Small intestine (tissue), 7 donors: ENCODE measurements at regions not wholly inside any gene's neighbourhood (a gene's known extent, or its start where the extent isn't known, plus 50 kb on each side); places are given as distances from the start of the nearest gene placed in this dataset.

ENCODE experiments used
- DNase-seq, 2 donors: peaks; one replicate each; pipeline versions ENCODE4 v3.0.0 to v3.0.0-alpha.2; 2013
- FAIRE-seq: peaks from 2 replicates; lab custom pipeline; 2012; peaks lifted over from hg19 to GRCh38; lab: Jason Lieb, UNC
- H3K27ac ChIP-seq, 3 donors: one replicate each; pipeline ENCODE4 v1.5.1; 2013; ENCODE audit warnings: low read length in 2 of 3, mild to moderate bottlenecking in 2 of 3, control low read depth in 1 of 3, inconsistent platforms in 1 of 3, low read depth in 1 of 3, moderate library complexity in 1 of 3
- H3K27me3 ChIP-seq, 3 donors: one replicate each; pipeline ENCODE4 v1.6.1; 2013; ENCODE audit warnings: low read length in 3 of 3, inconsistent platforms in 1 of 3; ENCODE audit not compliant: control insufficient read depth in 3 of 3, insufficient read depth in 3 of 3
- H3K36me3 ChIP-seq, 3 donors: one replicate each; pipeline ENCODE4 v1.6.1; 2013; ENCODE audit warnings: low read length in 3 of 3, inconsistent platforms in 1 of 3, low read depth in 1 of 3, mild to moderate bottlenecking in 1 of 3, moderate library complexity in 1 of 3; ENCODE audit not compliant: control insufficient read depth in 3 of 3, insufficient read depth in 2 of 3
- H3K4me1 ChIP-seq, 3 donors: one replicate each; pipeline ENCODE4 v1.6.1; 2013; ENCODE audit warnings: low read length in 2 of 3, inconsistent platforms in 1 of 3, low read depth in 1 of 3, mild to moderate bottlenecking in 1 of 3, moderate library complexity in 1 of 3; ENCODE audit not compliant: control insufficient read depth in 3 of 3, insufficient read depth in 2 of 3
- H3K4me3 ChIP-seq, 3 donors: one replicate each; pipeline ENCODE4 v1.5.1; 2013; ENCODE audit warnings: low read length in 3 of 3, control low read depth in 1 of 3, inconsistent platforms in 1 of 3, low read depth in 1 of 3, mild to moderate bottlenecking in 1 of 3, moderate library complexity in 1 of 3
- H3K9me3 ChIP-seq, 2 donors: one replicate each; pipeline ENCODE4 v1.6.1; 2013; ENCODE audit warnings: low read depth in 1 of 2, low read length in 1 of 2; ENCODE audit not compliant: control insufficient read depth in 2 of 2, insufficient read depth in 1 of 2
- WGBS, 3 donors: extraction: QIAGEN DNeasy Blood & Tissue Kit; methylation state at CpG; one replicate each; pipeline ENCODE4 v1.1.7; 2013; 5-methylcytosine and 5-hydroxymethylcytosine counted together
- donor health status: healthy with polysubstance abuse.
- donor health status: control.
- donor health status: control.
- donor health status: Bipolar disorder and iron deficiency.
- donor health status: healthy.

- Histone ChIP-seq H3K27ac (no peak overlapping the region), H3K4me1 (peaks cover 0 to 11% (median 0%) of the 10 kb centered on the region in 3 donors), H3K36me3 (no peaks in the 10 kb centered on the region), H3K9me3 (no peaks in the 10 kb centered on the region), H3K4me3 (no peak overlapping the region), H3K27me3 (no peaks in the 10 kb centered on the region)
- no peak for DNase-seq
- FAIRE-seq, result no peak
- 93 to 98% (median 96%) methylated on average over 12 of the region's 12 CpGs for WGBS, 3 donors
These were observed 55.0 kb upstream of the UBE2L5 start for GRCh38 chr13:30367296-30367695.

GRCh38 chr13:30370146-30370545, 52.1 kb upstream of the UBE2L5 start:
- H3K4me3 ChIP-seq, result no peak overlapping the region
- H3K9me3 ChIP-seq, result no peaks in the 10 kb centered on the region
- FAIRE-seq (no peak), DNase-seq (no peak)
- H3K27ac ChIP-seq, result no peak overlapping the region
- 67 to 88% (median 82%) methylated on average over 1 of the region's 1 CpG for WGBS, 3 donors
- no peaks in the 10 kb centered on the region for H3K36me3 ChIP-seq
- no peaks in the 10 kb centered on the region for H3K27me3 ChIP-seq
- peaks cover 0 to 13% (median 0%) of the 10 kb centered on the region in 3 donors for H3K4me1 ChIP-seq

DNA sequence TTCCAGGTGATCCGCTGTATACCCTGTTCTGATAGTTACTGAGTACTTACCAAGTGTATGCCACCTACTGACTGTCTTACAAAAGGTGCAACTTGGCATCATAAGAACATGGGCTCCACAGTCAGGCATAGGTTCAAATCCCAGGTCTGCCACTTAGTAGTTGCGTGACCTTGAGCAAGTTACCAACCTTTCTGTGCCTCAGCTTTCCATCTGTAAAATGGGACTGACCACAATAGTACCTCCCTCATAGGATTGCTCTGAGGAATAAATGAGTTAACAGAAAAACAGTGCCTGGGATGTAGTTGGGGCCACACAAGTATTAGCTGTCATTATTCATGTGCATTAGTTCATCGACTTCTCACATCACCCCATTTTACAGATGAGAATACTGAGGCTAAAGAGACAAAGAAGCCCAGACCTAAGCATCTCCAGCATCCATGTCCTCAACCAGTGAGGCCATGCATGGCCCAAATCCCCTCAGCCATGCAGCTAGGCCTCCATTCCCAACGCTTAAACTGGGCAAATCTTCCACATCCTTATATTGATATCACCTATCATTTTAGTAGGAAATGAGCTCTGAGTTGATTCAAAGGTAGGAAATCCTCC, 51.3 kb upstream of the UBE2L5 start:
- Histone ChIP-seq H3K27ac (peak overlapping the region; percentile 43 to 87 (median 82)), H3K36me3 (no peaks in the 10 kb centered on the region), H3K9me3 (no peaks in the 10 kb centered on the region), H3K27me3 (no peaks in the 10 kb centered on the region), H3K4me3 (no peak overlapping the region), H3K4me1 (peaks cover 0 to 13% (median 0%) of the 10 kb centered on the region in 3 donors)
- FAIRE-seq, result no peak
- WGBS, 3 donors, result 82 to 86% (median 84%) methylated on average over 4 of the region's 4 CpGs
- DNase-seq, result no peak

DNA sequence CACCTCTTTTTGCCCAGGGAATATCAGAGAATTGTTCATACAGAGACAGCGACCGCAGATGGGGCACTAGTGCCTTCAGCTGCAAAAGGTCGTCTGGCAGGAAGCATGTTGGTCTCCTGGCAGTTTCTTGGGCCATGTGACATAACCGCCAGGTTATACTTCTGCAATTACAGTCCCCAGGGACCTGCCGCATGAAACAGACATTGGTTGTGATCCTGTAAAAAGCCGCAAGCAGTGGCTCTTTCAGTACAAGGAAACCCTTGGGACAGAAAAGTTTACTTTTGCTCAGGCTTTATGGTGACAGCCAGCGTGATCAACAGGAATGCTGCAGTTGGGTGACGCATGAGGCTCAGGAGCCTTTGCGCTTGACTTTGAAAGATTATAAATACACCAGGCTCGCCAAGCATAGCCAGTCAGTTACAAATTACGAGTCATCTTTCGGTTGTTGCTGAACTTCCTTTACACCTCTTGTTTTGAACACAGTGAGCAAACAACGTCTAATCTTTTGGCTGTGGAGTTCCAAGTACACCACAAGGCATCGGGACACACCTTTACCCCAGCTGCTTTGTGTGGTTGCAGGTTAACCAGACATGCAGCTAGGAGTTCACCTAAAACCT, 50.5 kb upstream of the UBE2L5 start:
- Histone ChIP-seq H3K4me1 (peaks cover 0 to 13% (median 0%) of the 10 kb centered on the region in 3 donors), H3K9me3 (no peaks in the 10 kb centered on the region), H3K36me3 (no peaks in the 10 kb centered on the region), H3K4me3 (peak overlapping the region in 1 of 3 donors; percentile 10), H3K27ac (peak overlapping the region; percentile 43 to 87 (median 82)), H3K27me3 (no peaks in the 10 kb centered on the region)
- DNase-seq (peak; percentile 83 to 93), FAIRE-seq (peak; percentile 53)
- 5 to 27% (median 6%) methylated on average over 14 of the region's 14 CpGs for WGBS, 3 donors
